A549 (cell line): ENCODE measurements at regions not wholly inside any gene's neighbourhood (a gene's known extent, or its start where the extent isn't known, plus 50 kb on each side); places are given as distances from the start of the nearest gene placed in this dataset.

Experiments
- KDM1A ChIP-seq: fragments of 200-600 bp; sonication (generic); IDR thresholded peaks from 2 replicates; pipeline ENCODE4 v1.6.1; 2016; ENCODE audit warnings: low read depth, mild to moderate bottlenecking
- RCOR1 ChIP-seq: fragments of 150-350 bp; IDR thresholded peaks from 2 replicates; pipeline ENCODE4 v1.6.1; 2014; ENCODE audit warnings: antibody characterized with exemption, low read length, low read depth

DNA sequence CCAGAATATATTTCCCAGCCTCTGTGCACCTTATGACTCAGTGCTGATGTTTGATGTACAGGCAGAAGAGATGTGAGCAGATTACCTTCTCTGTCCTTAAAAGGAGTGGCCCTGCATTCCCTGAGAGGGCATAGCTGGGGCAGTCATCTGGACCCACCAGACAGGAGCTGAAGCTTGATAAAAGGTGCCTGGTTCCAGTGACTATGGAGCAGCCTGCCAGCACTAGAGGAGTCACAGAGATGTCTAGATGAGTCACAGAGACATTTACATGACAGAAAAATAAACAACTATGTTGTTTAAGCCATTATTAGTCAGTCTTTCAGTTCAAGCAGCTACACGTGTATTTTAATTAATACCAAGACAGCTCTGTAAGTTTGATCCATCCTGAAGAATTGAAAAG, 237.1 kb upstream of the MOCS1 start:
- TF ChIP-seq RCOR1 (no peak), KDM1A (no peak)
